ENCODE measurements at regions not wholly inside any gene's neighbourhood (a gene's known extent, or its start where the extent isn't known, plus 50 kb on each side); places are given as distances from the start of the nearest gene placed in this dataset.
"Not testable (repeated sequence)": the region's sequence is repeated elsewhere in the genome, so short reads cannot be mapped to it uniquely, and the experiment has no call there.

- no peak for DNase-seq (ENCODE audit: low read depth, low spot score)
Observed at GRCh38 chr18:30828700-30829099, 213.8 kb downstream of the DSC3 start.

- DNase-seq (ENCODE audit: low read depth, low spot score), result no peak
Observed at GRCh38 chr18:30819619-30820018, 222.9 kb downstream of the DSC3 start.

- no peak for DNase-seq (ENCODE audit: low read depth, low spot score)
Observed at GRCh38 chr18:30814446-30814845, 228.1 kb downstream of the DSC3 start.

GRCh38 chr18:30811580-30811979, 231.0 kb downstream of the DSC3 start:
- DNase-seq (ENCODE audit: low read depth, low spot score), result no peak

GRCh38 chr18:30810580-30810979, 232.0 kb downstream of the DSC3 start:
- no peak for DNase-seq (ENCODE audit: low read depth, low spot score)

GRCh38 chr18:30806823-30807222, 235.7 kb downstream of the DSC3 start:
- DNase-seq (ENCODE audit: low read depth, low spot score), result no peak

GRCh38 chr18:30800800-30801199, 241.7 kb downstream of the DSC3 start:
- no peak for DNase-seq (ENCODE audit: low read depth, low spot score)

GRCh38 chr18:30792051-30792450, 250.5 kb downstream of the DSC3 start:
- no peak for DNase-seq (ENCODE audit: low read depth, low spot score)

GRCh38 chr18:30788411-30788991, 254.0 kb downstream of the DSC3 start:
- DNase-seq (ENCODE audit: low read depth, low spot score), result not testable (repeated sequence)

- no peak for DNase-seq (ENCODE audit: low read depth, low spot score)
Observed at GRCh38 chr18:30787410-30787809, 255.1 kb downstream of the DSC3 start.

- DNase-seq (ENCODE audit: low read depth, low spot score), result no peak
Observed at GRCh38 chr18:30781601-30782000, 260.9 kb downstream of the DSC3 start.

GRCh38 chr18:30775629-30776028, 266.9 kb downstream of the DSC3 start:
- no peak for DNase-seq (ENCODE audit: low read depth, low spot score)

GRCh38 chr18:30772170-30772569, 270.4 kb downstream of the DSC3 start:
- not testable (repeated sequence) for DNase-seq (ENCODE audit: low read depth, low spot score)

GRCh38 chr18:30766053-30766452, 276.5 kb downstream of the DSC3 start:
- no peak for DNase-seq (ENCODE audit: low read depth, low spot score)

- DNase-seq (ENCODE audit: low read depth, low spot score), result no peak
Observed at GRCh38 chr18:30765247-30765646, 277.3 kb downstream of the DSC3 start.

GRCh38 chr18:30763902-30764350, 278.6 kb downstream of the DSC3 start:
- peak; percentile 96 for DNase-seq (ENCODE audit: low read depth, low spot score)

- no peak for DNase-seq (ENCODE audit: low read depth, low spot score)
Observed at GRCh38 chr18:30754846-30755245, 287.7 kb downstream of the DSC3 start.

GRCh38 chr18:30748541-30748940, 294.0 kb downstream of the DSC3 start:
- no peak for DNase-seq (ENCODE audit: low read depth, low spot score)

GRCh38 chr18:30746224-30746623, 296.3 kb downstream of the DSC3 start:
- DNase-seq (ENCODE audit: low read depth, low spot score), result no peak

GRCh38 chr18:30743033-30743432, 299.5 kb downstream of the DSC3 start:
- DNase-seq (ENCODE audit: low read depth, low spot score), result no peak

GRCh38 chr18:30730915-30731314, 311.6 kb downstream of the DSC3 start:
- DNase-seq (ENCODE audit: low read depth, low spot score), result no peak

GRCh38 chr18:30727849-30728248, 314.7 kb downstream of the DSC3 start:
- DNase-seq (ENCODE audit: low read depth, low spot score), result no peak

- DNase-seq (ENCODE audit: low read depth, low spot score), result no peak
Observed at GRCh38 chr18:30713299-30713698, 329.2 kb downstream of the DSC3 start.

- no peak for DNase-seq (ENCODE audit: low read depth, low spot score)
Observed at GRCh38 chr18:30712383-30712782, 330.2 kb downstream of the DSC3 start.
